GM06990 (cell line): ENCODE measurements at regions not wholly inside any gene's neighbourhood (a gene's known extent, or its start where the extent isn't known, plus 50 kb on each side); places are given as distances from the start of the nearest gene placed in this dataset.

Experiments
- DNase-seq: peaks from one replicate; pipeline ENCODE4 v3.0.0-alpha.2; 2011; ENCODE audit not compliant: insufficient read length; ENCODE audit errors: extremely low read depth
- H3K27me3 ChIP-seq: replicated peaks from 2 replicates; pipeline ENCODE4 v1.6.0; 2011; ENCODE audit warnings: low read length; ENCODE audit not compliant: control insufficient read depth, insufficient read depth
- H3K36me3 ChIP-seq: 2 replicates; pipeline ENCODE4 v1.5.1; 2011; ENCODE audit warnings: low read length; ENCODE audit not compliant: control insufficient read depth, insufficient read depth
- H3K4me3 ChIP-seq: replicated peaks from 2 replicates; pipeline ENCODE4 v1.5.1; 2011; ENCODE audit warnings: low read depth, mild to moderate bottlenecking, control low read depth, low read length
- CTCF ChIP-seq: IDR thresholded peaks from 2 replicates; pipeline ENCODE4 v1.5.1; 2011; ENCODE audit warnings: low read length, control low read depth, mild to moderate bottlenecking, inconsistent platforms; ENCODE audit not compliant: insufficient read depth, poor library complexity, severe bottlenecking

DNA sequence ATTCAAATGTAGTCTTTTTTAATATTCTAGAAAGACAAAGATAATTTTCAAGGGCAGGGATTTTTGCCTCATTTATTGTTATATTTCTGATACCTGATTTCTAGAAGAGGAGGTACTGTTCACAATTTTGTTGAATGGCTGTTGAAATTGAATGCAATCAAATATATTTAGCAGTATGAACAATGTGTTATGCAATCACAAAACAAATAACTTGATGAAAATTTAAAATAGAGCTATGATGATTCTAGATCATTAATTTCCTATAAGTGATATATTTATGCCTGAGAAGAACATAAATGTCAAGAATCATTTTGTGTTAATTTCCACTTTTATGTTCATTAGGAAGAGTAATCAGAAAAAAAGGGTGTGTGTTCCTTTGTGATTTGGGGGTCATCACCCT, 114.6 kb upstream of the CNTNAP2 start:
- H3K4me3 ChIP-seq = no peak overlapping the region
- DNase-seq = no peak
- H3K27me3 ChIP-seq = no peaks in the 10 kb centered on the region
- no peaks in the 10 kb centered on the region for H3K36me3 ChIP-seq
- no peak for TF ChIP-seq CTCF

DNA sequence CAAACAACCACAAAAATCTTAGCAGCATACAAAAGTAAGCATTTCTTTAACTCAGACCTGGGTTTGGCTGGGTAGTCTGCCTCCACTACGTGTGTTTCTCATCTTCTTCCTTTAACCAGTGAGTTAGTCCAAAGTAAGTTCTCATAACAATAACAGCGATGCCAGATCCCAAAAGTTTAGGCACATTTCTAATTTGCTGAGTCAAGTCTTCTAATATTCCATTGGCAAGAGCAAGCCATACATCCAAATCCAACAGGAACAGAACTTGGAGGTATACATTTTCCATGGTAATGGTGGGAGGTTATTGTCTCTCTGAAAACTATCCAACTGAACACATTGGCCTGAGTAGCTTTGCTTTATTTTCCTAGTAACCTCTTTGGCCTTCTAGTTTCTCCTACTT, 115.7 kb upstream of the CNTNAP2 start:
- no peak for TF ChIP-seq CTCF
- no peaks in the 10 kb centered on the region for H3K27me3 ChIP-seq
- H3K4me3 ChIP-seq = no peak overlapping the region

GRCh38 chr7:145989469-145989868, 127.1 kb upstream of the CNTNAP2 start:
- DNase-seq = no peak
- Histone ChIP-seq H3K4me3 (no peak overlapping the region), H3K36me3 (no peaks in the 10 kb centered on the region), H3K27me3 (no peaks in the 10 kb centered on the region)
- no peak for TF ChIP-seq CTCF

More for the DNA sequence above, 115.7 kb upstream of the CNTNAP2 start:
- no peak for DNase-seq
- no peaks in the 10 kb centered on the region for H3K36me3 ChIP-seq

GRCh38 chr7:145986248-145986874, 130.2 kb upstream of the CNTNAP2 start:
- Histone ChIP-seq H3K27me3 (no peaks in the 10 kb centered on the region), H3K36me3 (no peaks in the 10 kb centered on the region), H3K4me3 (no peak overlapping the region)
- TF ChIP-seq CTCF = no peak
- no peak for DNase-seq

- H3K27me3 ChIP-seq = no peaks in the 10 kb centered on the region
- no peaks in the 10 kb centered on the region for H3K36me3 ChIP-seq
- no peak for DNase-seq
- no peak for TF ChIP-seq CTCF
- no peak overlapping the region for H3K4me3 ChIP-seq
These were observed 137.8 kb upstream of the CNTNAP2 start for GRCh38 chr7:145978769-145979168.

GRCh38 chr7:145959981-145960380, 156.6 kb upstream of the CNTNAP2 start:
- Histone ChIP-seq H3K36me3 (no peaks in the 10 kb centered on the region), H3K27me3 (no peaks in the 10 kb centered on the region), H3K4me3 (no peak overlapping the region)
- TF ChIP-seq CTCF = no peak
- no peak for DNase-seq
